ENCODE measurements at regions not wholly inside any gene's neighbourhood (a gene's known extent, or its start where the extent isn't known, plus 50 kb on each side); places are given as distances from the start of the nearest gene placed in this dataset.

DNA sequence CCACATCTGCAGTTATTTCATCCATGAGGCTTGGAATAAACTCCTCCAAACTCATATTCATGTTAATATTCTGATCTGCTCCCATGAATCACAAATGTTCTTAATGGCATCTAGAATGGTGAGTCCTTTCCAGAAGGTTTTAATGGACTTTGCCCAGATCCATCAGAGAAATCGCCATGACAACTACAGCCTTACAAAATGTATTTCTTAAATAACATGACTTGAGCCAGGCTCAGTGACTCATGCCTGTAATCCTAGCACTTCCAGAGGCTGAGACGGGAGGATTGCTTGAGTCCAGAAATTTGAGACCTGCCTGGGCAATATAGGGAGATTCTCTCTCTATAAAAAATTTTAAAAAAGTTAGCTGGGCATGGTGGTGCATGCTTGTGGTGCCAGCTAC is 102.1 kb upstream of the TMEM168 start:
- H3K4me3 ChIP-seq (ENCODE audit: low read depth, poor library complexity, severe bottlenecking) = no peak overlapping the region
- intact Hi-C loops (cut with DNase I; ENCODE audit: low total_unique reads) = no loop called here
- WGBS, 2 donors = 79 to 84% methylated on average over 2 of the region's 2 CpGs
- no peak for TF ChIP-seq POLR2A (IDR thresholded peaks at IDR 0.05)
- TF ChIP-seq, protein P1, sequence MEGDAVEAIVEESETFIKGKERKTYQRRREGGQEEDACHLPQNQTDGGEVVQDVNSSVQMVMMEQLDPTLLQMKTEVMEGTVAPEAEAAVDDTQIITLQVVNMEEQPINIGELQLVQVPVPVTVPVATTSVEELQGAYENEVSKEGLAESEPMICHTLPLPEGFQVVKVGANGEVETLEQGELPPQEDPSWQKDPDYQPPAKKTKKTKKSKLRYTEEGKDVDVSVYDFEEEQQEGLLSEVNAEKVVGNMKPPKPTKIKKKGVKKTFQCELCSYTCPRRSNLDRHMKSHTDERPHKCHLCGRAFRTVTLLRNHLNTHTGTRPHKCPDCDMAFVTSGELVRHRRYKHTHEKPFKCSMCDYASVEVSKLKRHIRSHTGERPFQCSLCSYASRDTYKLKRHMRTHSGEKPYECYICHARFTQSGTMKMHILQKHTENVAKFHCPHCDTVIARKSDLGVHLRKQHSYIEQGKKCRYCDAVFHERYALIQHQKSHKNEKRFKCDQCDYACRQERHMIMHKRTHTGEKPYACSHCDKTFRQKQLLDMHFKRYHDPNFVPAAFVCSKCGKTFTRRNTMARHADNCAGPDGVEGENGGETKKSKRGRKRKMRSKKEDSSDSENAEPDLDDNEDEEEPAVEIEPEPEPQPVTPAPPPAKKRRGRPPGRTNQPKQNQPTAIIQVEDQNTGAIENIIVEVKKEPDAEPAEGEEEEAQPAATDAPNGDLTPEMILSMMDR (IDR thresholded peaks at IDR 0.05) = no peak
- no peak for DNase-seq (ENCODE audit: low spot score in 2 of 2)

DNA sequence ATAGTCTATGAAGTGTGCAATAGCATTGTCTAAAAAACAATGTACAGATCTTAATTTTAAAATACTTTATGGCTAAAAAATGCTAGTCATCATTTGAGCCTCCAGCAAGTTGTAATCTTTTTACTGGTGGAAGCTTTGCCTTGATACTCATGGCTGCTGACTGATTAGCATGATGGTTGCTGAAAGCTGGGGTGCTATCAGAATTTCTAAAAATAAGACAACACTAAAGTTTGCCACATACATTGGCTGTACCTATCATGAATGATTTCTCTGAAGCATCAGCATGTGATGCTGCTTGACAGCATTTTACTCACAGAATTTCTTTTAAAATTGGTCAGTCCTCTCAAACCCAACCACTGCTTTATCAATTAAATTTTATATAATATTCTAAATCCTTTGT is 101.5 kb upstream of the TMEM168 start:
- intact Hi-C loops (cut with DNase I; ENCODE audit: low total_unique reads) = no loop called here
- DNase-seq (ENCODE audit: low spot score in 2 of 2) = no peak
- TF ChIP-seq, protein P1 (IDR thresholded peaks at IDR 0.05) = no peak
- no peak for TF ChIP-seq POLR2A (IDR thresholded peaks at IDR 0.05)
- H3K4me3 ChIP-seq (ENCODE audit: low read depth, poor library complexity, severe bottlenecking) = no peak overlapping the region

DNA sequence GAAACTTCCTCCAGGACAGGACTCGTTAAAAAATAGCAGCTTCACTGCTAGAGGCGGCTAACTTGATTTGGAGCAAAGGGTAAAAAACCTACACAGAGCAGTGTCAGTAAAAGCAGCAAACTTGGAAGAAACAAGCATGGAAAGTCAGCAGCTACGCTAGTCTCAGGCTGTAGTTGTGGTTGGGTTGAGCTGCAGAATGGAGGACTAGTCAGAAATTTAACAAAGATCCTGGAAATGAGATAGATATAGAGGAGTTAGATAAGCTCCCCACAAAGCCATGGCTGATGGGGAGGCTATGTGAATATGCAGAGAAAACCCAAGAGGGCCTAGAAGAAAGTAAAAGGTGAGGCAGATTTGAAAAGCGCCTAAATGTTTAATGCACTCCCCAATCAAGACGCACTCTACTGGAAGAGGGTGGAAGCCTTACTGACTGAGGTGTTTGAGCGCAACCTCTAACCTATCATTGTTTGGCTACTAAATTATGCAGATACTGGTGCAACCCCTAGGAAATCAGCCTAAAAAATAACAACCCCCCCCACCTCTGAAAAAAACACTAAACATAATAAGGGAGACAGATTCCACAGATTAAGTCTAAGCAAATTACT is 99.7 kb upstream of the TMEM168 start:
- 84 to 86% methylated on average over 6 of the region's 6 CpGs for WGBS, 2 donors
- H3K4me3 ChIP-seq (ENCODE audit: low read depth, poor library complexity, severe bottlenecking) = no peak overlapping the region
- no peak for TF ChIP-seq POLR2A (IDR thresholded peaks at IDR 0.05)
- TF ChIP-seq, protein P1 (IDR thresholded peaks at IDR 0.05) = no peak
- intact Hi-C loops (cut with DNase I; ENCODE audit: low total_unique reads) = no loop called here
- no peak for DNase-seq (ENCODE audit: low spot score in 2 of 2)

DNA sequence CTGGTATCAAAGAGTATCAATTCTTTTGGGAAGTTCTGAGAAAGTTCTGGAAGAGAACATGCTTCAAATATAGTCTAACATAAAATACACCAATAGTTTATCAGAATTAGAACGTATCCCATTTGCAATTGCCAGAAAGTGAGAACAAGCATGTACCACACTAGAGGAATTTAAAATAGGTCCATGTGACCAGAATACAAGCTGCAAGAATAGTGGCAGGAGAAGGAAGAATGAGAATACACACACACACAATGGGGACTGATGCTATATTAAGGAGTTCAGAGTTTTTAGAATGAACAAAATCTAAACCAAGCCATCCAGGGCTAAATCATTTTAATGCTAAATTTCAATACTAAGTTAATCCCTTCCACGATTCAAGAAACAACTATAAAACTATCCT is 99.1 kb upstream of the TMEM168 start:
- intact Hi-C loops (cut with DNase I; ENCODE audit: low total_unique reads) = no loop called here
- 77% methylated on average over 2 of the region's 2 CpGs for WGBS, 2 donors
- TF ChIP-seq POLR2A (IDR thresholded peaks at IDR 0.05) = no peak
- TF ChIP-seq, protein P1 (IDR thresholded peaks at IDR 0.05) = no peak
- no peak overlapping the region for H3K4me3 ChIP-seq (ENCODE audit: low read depth, poor library complexity, severe bottlenecking)
- DNase-seq (ENCODE audit: low spot score in 2 of 2) = no peak

DNA sequence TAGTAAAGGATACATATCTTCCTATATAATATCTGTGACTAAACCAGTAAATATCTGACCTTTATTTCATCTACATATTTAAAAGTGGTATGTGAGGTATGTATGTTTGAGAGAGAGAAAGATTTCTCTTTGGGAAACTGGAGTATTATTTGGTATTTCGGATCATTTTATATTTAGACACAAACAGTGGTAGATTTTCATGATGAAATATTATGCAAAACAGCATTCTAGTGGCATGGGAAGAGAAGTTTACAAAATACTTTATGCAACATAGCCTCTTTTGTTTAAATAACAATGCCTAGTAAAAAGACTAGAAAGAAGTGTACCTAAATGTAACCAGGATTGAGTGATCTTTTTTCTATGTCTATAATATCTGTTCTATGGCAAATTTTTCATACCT is 98.6 kb upstream of the TMEM168 start:
- WGBS, 2 donors = 86 to 88% methylated on average over 1 of the region's 1 CpG

More for the DNA sequence above, 98.6 kb upstream of the TMEM168 start:
- no peak for DNase-seq (ENCODE audit: low spot score in 2 of 2)
- intact Hi-C loops (cut with DNase I; ENCODE audit: low total_unique reads) = no loop called here
- H3K4me3 ChIP-seq (ENCODE audit: low read depth, poor library complexity, severe bottlenecking) = no peak overlapping the region
- TF ChIP-seq, protein P1 (IDR thresholded peaks at IDR 0.05) = no peak
- no peak for TF ChIP-seq POLR2A (IDR thresholded peaks at IDR 0.05)
